ENCODE measurements at regions not wholly inside any gene's neighbourhood (a gene's known extent, or its start where the extent isn't known, plus 50 kb on each side); places are given as distances from the start of the nearest gene placed in this dataset.

DNA sequence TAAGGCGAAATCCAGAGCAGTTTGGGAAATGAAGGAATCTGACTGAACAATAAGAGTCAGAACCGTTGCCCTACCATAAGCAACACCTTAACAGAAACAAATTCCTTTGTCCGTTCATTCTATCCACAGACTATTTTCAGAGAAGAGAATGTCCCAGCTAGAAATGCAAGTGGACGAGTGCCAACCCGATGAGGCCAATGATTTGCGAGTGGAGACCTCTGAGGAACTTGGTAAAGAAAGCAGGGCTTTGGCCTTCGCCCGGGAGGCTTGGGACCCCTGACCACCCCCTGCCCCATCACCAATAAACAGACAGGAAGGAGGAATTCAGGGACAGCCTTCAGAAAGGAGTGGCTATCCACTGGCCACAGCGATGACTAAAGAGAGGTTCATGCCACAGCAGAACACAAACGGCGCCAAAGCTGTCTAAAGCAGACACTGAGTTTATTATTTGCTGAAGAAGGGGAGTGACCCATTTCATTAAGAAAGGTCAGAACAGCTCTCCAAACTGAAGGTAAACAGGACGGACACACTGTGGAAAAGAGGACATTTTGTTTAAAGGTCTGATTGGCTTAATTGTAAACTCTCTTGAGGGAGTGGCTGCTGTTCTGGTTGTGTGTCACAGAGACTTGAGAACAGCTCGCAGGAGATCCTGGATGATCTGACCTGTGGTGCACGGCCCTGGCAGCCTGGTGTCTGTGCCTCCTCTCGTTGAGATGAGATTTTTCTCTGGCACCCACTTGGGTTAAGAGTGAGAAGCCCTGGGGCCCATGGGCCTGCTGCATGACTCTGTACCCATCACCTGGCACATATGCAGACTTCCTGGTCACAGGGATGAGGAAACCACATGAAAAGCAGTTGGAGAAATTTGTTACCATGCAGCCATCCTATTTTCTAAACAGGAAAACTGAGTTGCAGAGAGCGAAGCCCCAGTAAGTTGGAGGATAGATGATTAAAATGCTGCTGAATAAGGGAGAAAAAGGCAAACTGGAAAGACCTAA lies 142.0 kb upstream of the PZP start:
- WGBS, 2 donors: 60 to 68% methylated on average over 16 of the region's 16 CpGs
- intact Hi-C loops (cut with DNase I): no loop called here
- TF ChIP-seq, protein P1, sequence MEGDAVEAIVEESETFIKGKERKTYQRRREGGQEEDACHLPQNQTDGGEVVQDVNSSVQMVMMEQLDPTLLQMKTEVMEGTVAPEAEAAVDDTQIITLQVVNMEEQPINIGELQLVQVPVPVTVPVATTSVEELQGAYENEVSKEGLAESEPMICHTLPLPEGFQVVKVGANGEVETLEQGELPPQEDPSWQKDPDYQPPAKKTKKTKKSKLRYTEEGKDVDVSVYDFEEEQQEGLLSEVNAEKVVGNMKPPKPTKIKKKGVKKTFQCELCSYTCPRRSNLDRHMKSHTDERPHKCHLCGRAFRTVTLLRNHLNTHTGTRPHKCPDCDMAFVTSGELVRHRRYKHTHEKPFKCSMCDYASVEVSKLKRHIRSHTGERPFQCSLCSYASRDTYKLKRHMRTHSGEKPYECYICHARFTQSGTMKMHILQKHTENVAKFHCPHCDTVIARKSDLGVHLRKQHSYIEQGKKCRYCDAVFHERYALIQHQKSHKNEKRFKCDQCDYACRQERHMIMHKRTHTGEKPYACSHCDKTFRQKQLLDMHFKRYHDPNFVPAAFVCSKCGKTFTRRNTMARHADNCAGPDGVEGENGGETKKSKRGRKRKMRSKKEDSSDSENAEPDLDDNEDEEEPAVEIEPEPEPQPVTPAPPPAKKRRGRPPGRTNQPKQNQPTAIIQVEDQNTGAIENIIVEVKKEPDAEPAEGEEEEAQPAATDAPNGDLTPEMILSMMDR (IDR thresholded peaks at IDR 0.05): no peak
- Histone ChIP-seq H3K9me3 (no peaks in the 10 kb centered on the region), H3K27me3 (no peaks in the 10 kb centered on the region), H3K36me3 (no peaks in the 10 kb centered on the region), H3K4me1 (no peaks in the 10 kb centered on the region), H3K4me3 (no peak overlapping the region), H3K27ac (no peak overlapping the region)
- no peak for FAIRE-seq
- ATAC-seq: no peak
- DNase-seq: no peak

DNA sequence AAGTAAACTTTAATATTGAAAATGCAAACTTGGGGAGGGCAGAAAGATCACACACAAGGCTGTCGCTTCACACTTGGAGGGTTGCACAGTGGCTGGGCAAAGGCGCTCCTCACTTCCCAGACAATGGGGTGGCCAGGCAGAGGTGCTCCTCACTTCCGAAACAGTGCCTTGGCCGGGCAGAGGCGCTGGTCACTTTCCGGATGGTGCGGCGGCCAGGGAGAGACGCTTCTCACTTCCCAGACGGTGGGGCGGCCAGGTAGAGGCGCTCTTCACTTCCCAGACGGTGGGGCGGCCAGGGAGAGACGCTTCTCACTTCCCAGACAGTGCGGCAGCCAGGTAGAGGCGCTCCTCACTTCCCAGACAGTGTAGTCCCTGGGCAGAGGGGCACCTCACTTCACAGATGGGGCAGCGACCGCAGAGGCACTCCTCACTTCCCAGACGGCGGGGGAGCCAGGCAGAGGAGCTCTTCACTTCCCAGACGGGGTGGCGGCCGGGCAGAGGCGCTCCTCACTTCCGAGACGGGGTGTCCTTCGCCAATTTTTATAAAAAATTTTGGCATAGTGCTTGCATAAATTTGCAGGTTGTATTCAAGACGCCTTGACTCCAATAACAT lies 140.8 kb upstream of the PZP start:
- no peaks in the 10 kb centered on the region for H3K36me3 ChIP-seq
- no peaks in the 10 kb centered on the region for H3K4me1 ChIP-seq
- no peaks in the 10 kb centered on the region for H3K9me3 ChIP-seq
- H3K27me3 ChIP-seq: no peaks in the 10 kb centered on the region
- ATAC-seq: no peak
- no peak for DNase-seq
- no peak overlapping the region for H3K27ac ChIP-seq
- FAIRE-seq: no peak
- H3K4me3 ChIP-seq: no peak overlapping the region
- TF ChIP-seq, protein P1 (IDR thresholded peaks at IDR 0.05): no peak
- WGBS, 2 donors: 81 to 87% methylated on average over 29 of the region's 29 CpGs
- intact Hi-C loops (cut with DNase I): no loop called here

DNA sequence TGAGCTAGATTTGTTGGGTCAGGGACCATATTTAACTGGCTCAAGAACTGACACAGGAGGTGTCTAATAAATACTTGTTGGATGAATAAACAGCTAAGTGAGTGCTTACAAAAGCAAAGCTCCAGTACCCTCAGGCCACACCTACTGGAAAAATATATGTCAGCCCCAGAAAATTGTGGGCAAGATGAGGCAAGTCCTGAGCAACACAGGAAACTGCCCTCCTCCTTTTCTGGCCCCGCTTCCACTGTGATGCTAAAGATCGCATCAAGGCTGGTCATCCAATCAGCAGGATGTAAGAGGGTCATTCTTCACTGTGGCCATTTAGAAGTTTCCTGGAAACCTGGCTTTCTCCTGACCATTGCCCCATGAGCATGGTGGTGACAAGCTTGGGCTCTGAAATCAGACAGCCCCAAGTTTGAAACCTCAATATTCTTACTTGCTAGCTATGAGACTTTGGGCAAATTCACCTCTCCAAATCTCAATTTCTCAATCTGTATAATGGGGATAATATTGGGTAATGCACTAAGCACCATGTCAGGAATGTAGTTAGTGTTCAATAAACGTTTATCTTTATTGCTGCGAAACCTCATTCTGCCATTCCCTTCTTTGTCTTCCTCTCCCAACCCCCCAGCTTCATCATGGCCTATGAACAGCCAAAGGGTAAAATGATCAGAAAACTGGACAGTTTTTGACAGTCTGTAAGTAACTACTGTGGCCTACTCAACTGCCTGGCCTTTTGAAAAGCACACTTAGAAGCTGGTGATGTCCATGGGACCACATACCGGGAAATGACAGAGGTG lies 139.3 kb upstream of the PZP start:
- H3K9me3 ChIP-seq: no peaks in the 10 kb centered on the region
- H3K27me3 ChIP-seq: no peaks in the 10 kb centered on the region
- H3K4me3 ChIP-seq: no peak overlapping the region
- TF ChIP-seq, protein P1 (IDR thresholded peaks at IDR 0.05): no peak
- H3K36me3 ChIP-seq: no peaks in the 10 kb centered on the region
- FAIRE-seq (no peak), DNase-seq (no peak), ATAC-seq (no peak)
- no peaks in the 10 kb centered on the region for H3K4me1 ChIP-seq
- intact Hi-C loops (cut with DNase I): no loop called here
- H3K27ac ChIP-seq: no peak overlapping the region
- WGBS, 2 donors: 83 to 86% methylated on average over 5 of the region's 5 CpGs

DNA sequence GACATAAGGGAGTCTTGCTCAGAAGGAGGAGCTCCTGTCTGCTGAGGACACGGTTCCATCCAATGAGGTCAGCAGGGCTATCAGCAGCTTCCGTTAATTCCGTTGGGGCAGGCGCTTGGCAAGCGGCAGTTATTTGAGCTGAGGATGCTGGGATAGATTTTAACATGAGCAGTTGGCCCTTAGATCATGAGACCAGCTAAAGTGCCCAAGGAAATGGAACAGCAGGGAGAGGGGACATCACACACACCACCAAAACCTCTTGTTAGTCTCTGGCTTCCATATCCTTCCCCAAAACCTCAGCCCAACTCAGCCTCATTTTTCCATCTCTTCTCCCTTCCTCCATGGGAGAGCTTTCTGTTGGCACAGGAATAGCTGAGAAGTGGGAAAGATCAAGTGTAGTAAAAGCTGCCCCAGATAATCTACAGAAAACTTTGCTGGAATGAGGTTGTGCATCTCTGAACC lies 138.7 kb upstream of the PZP start:
- H3K4me1 ChIP-seq: no peaks in the 10 kb centered on the region
- WGBS, 2 donors: 64 to 73% methylated on average over 5 of the region's 5 CpGs
- ATAC-seq: no peak

More for the DNA sequence above, 138.7 kb upstream of the PZP start:
- intact Hi-C loops (cut with DNase I): no loop called here
- Histone ChIP-seq H3K27ac (no peak overlapping the region), H3K27me3 (no peaks in the 10 kb centered on the region), H3K36me3 (no peaks in the 10 kb centered on the region), H3K4me3 (no peak overlapping the region), H3K9me3 (no peaks in the 10 kb centered on the region)
- FAIRE-seq (no peak), DNase-seq (no peak)
- TF ChIP-seq, protein P1 (IDR thresholded peaks at IDR 0.05): no peak

Data from pancreas (tissue), 10 donors.